Gastroesophageal sphincter (tissue), 3 donors: ENCODE measurements at regions not wholly inside any gene's neighbourhood (a gene's known extent, or its start where the extent isn't known, plus 50 kb on each side); places are given as distances from the start of the nearest gene placed in this dataset.

ENCODE experiments used
- CTCF ChIP-seq, 4 experiments: fragments of 200-600 bp in 2 of 4; fragments of 450-650 bp in 2 of 4; sonication (generic) in 1 of 4; IDR thresholded peaks; one replicate each; pipeline ENCODE4 v1.5.1; 2017 to 2019; ENCODE audit warnings: antibody characterized with exemption in 4 of 4, mild to moderate bottlenecking in 2 of 4, moderate library complexity in 2 of 4
- POLR2A ChIP-seq, 2 donors: fragments of 450-650 bp; IDR thresholded peaks; one replicate each; pipeline ENCODE4 v1.6.1; 2017; ENCODE audit warnings: antibody characterized with exemption in 2 of 2, mild to moderate bottlenecking in 2 of 2, moderate library complexity in 1 of 2

GRCh38 chr6:74939721-74940620 is 265.9 kb downstream of the COL12A1 start:
- TF ChIP-seq POLR2A (IDR thresholded peaks at IDR 0.05) (no peak), CTCF (IDR thresholded peaks at IDR 0.05) (no peak)
